ENCODE measurements at regions not wholly inside any gene's neighbourhood (a gene's known extent, or its start where the extent isn't known, plus 50 kb on each side); places are given as distances from the start of the nearest gene placed in this dataset.

- TF ChIP-seq EZH2 (IDR thresholded peaks at IDR 0.05; ENCODE audit: low read depth) = no peak
- TF ChIP-seq, protein P1, sequence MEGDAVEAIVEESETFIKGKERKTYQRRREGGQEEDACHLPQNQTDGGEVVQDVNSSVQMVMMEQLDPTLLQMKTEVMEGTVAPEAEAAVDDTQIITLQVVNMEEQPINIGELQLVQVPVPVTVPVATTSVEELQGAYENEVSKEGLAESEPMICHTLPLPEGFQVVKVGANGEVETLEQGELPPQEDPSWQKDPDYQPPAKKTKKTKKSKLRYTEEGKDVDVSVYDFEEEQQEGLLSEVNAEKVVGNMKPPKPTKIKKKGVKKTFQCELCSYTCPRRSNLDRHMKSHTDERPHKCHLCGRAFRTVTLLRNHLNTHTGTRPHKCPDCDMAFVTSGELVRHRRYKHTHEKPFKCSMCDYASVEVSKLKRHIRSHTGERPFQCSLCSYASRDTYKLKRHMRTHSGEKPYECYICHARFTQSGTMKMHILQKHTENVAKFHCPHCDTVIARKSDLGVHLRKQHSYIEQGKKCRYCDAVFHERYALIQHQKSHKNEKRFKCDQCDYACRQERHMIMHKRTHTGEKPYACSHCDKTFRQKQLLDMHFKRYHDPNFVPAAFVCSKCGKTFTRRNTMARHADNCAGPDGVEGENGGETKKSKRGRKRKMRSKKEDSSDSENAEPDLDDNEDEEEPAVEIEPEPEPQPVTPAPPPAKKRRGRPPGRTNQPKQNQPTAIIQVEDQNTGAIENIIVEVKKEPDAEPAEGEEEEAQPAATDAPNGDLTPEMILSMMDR (conservative IDR thresholded peaks at IDR 0.05) = no peak
Measured at GRCh38 chr7:115578576-115578975, 452.0 kb downstream of the TFEC start.

Data from PC-9 (cell line).